HFFc6 (cell line): ENCODE measurements at regions not wholly inside any gene's neighbourhood (a gene's known extent, or its start where the extent isn't known, plus 50 kb on each side); places are given as distances from the start of the nearest gene placed in this dataset.

Experiments used
- DNase-seq: peaks from one replicate; pipeline ENCODE4 v3.0.0-alpha.2; 2018
- H3K27ac Mint-ChIP-seq: 2 replicates; pipeline ENCODE4 v1.8.0; 2020; ENCODE audit warnings: mild to moderate bottlenecking, mixed read lengths
- H3K27me3 Mint-ChIP-seq: 2 replicates; pipeline ENCODE4 v1.8.0; 2021; ENCODE audit warnings: mild to moderate bottlenecking, moderate library complexity, mixed read lengths; ENCODE audit not compliant: insufficient read depth
- H3K36me3 Mint-ChIP-seq: 2 replicates; pipeline ENCODE4 v1.8.0; 2021; ENCODE audit warnings: low read depth, mixed read lengths
- H3K4me1 Mint-ChIP-seq: 2 replicates; pipeline ENCODE4 v1.8.0; 2020; ENCODE audit warnings: low read depth, mixed read lengths
- H3K4me3 Mint-ChIP-seq: 2 replicates; pipeline ENCODE4 v1.8.0; 2020; ENCODE audit warnings: mild to moderate bottlenecking, moderate library complexity, mixed read lengths
- H3K9me3 Mint-ChIP-seq: 2 replicates; pipeline ENCODE4 v1.8.0; 2020; ENCODE audit warnings: mild to moderate bottlenecking, mixed read lengths
- TF ChIP-seq, protein P1 (sequence below): fragments of 200-600 bp; sonication (generic); IDR thresholded peaks from 2 replicates; pipeline ENCODE4 v1.5.0; 2021; ENCODE audit warnings: antibody characterized with exemption, mild to moderate bottlenecking

DNA sequence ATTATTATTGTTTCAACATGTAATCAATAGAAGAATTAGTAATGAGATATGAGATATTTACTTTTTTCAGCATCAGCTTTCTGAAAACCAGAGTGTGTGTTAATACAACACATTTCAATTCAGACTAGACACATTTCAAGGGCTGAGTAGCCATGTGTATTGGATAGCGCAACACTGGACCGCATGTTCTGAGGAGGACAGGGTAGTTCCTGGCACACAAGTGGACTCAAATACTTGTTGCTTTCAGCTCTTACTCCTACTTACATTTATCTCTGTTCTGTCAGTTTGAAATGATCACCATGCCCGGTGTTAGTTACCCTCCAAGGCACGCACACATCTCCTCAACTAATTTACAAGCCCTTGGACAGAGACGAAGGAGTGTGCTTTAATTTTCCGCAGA lies 126.6 kb downstream of the SLC24A2 start:
- H3K9me3 Mint-ChIP-seq: peaks cover 35% of the 10 kb centered on the region
- DNase-seq: no peak
- no peak overlapping the region for H3K27ac Mint-ChIP-seq
- no peak overlapping the region for H3K4me3 Mint-ChIP-seq
- H3K36me3 Mint-ChIP-seq: no peaks in the 10 kb centered on the region
- TF ChIP-seq, protein P1, sequence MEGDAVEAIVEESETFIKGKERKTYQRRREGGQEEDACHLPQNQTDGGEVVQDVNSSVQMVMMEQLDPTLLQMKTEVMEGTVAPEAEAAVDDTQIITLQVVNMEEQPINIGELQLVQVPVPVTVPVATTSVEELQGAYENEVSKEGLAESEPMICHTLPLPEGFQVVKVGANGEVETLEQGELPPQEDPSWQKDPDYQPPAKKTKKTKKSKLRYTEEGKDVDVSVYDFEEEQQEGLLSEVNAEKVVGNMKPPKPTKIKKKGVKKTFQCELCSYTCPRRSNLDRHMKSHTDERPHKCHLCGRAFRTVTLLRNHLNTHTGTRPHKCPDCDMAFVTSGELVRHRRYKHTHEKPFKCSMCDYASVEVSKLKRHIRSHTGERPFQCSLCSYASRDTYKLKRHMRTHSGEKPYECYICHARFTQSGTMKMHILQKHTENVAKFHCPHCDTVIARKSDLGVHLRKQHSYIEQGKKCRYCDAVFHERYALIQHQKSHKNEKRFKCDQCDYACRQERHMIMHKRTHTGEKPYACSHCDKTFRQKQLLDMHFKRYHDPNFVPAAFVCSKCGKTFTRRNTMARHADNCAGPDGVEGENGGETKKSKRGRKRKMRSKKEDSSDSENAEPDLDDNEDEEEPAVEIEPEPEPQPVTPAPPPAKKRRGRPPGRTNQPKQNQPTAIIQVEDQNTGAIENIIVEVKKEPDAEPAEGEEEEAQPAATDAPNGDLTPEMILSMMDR: no peak
- no peaks in the 10 kb centered on the region for H3K4me1 Mint-ChIP-seq
- H3K27me3 Mint-ChIP-seq: 0 out of 2 replicates have a peak, but pooled peaks cover 1% of the 10 kb centered on the region

DNA sequence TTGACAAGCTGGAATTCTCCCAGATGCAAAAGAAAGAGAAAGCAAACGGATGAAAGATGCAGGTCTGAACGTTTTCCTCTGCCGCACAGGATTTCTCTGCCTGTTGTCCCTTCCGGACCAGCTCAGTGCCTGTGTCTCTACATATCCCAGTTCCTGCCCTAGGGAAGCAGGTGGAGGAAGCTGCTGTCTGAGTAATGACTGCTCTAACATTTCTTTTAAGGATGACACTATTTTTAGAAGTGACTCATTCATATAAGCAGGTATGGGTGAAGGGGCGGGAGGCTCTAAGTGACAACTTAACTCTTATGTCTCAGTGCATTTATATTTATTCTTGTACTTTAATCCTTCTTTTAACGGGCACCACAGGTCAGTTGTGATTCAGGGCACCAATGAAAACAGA lies 128.8 kb downstream of the SLC24A2 start:
- DNase-seq: no peak
- Mint-ChIP-seq H3K4me3 (no peak overlapping the region), H3K36me3 (no peaks in the 10 kb centered on the region), H3K9me3 (peaks cover 45% of the 10 kb centered on the region), H3K27me3 (peaks cover 1% of the 10 kb centered on the region; the same call in 1 of the 2 replicates), H3K27ac (no peak overlapping the region), H3K4me1 (no peaks in the 10 kb centered on the region)
- TF ChIP-seq, protein P1: no peak

DNA sequence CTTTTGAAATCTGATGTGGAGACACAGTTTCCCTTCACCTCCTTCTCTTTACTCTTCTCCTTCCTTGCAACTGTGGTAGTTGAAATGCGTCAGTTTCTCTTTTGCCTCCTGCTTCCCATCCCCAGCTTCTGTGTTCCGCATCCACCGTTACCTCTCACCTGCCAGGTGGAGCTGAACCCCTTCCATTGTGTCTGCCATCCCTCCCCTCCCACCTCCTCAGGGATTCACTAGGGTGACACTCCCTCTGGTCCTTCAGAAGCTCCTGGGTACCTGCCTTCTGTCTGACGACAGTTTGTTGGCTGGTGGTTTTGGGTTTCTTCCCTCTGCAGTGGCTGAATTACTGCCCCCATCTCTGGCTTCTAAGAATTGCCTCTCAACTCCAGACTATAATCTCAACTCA lies 132.1 kb downstream of the SLC24A2 start:
- DNase-seq: no peak
- H3K27me3 Mint-ChIP-seq: peaks cover 1% of the 10 kb centered on the region; the same call in 1 of the 2 replicates
- H3K4me1 Mint-ChIP-seq: no peaks in the 10 kb centered on the region
- H3K36me3 Mint-ChIP-seq: no peaks in the 10 kb centered on the region
- TF ChIP-seq, protein P1: no peak
- peaks cover 55% of the 10 kb centered on the region for H3K9me3 Mint-ChIP-seq
- H3K27ac Mint-ChIP-seq: no peak overlapping the region
- no peak overlapping the region for H3K4me3 Mint-ChIP-seq

DNA sequence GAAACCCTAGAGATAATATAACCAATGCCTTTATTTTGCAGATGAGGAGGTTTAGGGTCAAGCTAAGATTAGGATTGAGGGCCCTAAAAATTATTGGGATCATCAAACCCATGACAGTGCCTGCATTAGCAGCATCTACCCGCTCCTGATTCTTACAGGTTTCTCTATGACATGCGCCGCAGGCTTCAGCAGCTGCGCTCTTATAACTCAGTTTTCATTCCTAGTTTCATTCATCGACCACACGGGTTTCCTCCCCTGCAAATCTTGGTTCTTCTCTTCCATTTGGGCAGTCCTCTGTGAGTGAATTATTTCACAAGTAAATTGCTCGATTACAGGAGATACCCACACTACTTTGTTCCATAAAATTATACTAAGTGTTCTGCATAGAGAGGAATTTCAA lies 137.2 kb downstream of the SLC24A2 start:
- no peak for DNase-seq
- H3K27ac Mint-ChIP-seq: no peak overlapping the region
- H3K9me3 Mint-ChIP-seq: peaks cover 42% of the 10 kb centered on the region
- H3K4me1 Mint-ChIP-seq: no peaks in the 10 kb centered on the region
- TF ChIP-seq, protein P1: no peak
- H3K4me3 Mint-ChIP-seq: no peak overlapping the region
- H3K27me3 Mint-ChIP-seq: no peaks in the 10 kb centered on the region
- no peaks in the 10 kb centered on the region for H3K36me3 Mint-ChIP-seq

DNA sequence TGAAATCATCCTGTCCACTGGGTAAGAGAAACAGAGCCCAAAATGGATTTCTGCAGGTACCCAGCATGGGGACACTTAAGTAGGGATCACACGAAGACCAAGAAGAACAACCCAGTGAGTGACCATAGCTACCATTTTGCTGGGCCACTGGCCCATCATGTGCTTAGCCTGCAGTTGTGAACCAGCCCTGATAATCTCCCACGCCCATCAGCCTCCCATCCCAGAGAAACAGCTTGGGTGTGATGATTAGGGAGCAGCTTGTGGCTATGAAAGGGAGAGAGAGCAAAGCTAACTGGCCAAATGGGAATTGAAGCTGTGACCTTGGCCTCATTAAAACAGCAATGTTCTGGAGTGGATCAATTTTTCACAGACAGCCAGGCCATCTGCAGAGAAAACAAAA lies 138.5 kb downstream of the SLC24A2 start:
- no peaks in the 10 kb centered on the region for H3K36me3 Mint-ChIP-seq
- TF ChIP-seq, protein P1: no peak
- H3K4me1 Mint-ChIP-seq: no peaks in the 10 kb centered on the region
- peaks cover 37% of the 10 kb centered on the region for H3K9me3 Mint-ChIP-seq
- no peak overlapping the region for H3K27ac Mint-ChIP-seq
- no peak for DNase-seq
- no peak overlapping the region for H3K4me3 Mint-ChIP-seq
- H3K27me3 Mint-ChIP-seq: no peaks in the 10 kb centered on the region
